Neural progenitor cell (in vitro differentiated cells): ENCODE measurements at regions not wholly inside any gene's neighbourhood (a gene's known extent, or its start where the extent isn't known, plus 50 kb on each side); places are given as distances from the start of the nearest gene placed in this dataset.

Experiments
- EZH2 ChIP-seq: fragments of 200-600 bp; sonication (generic); IDR thresholded peaks from 2 replicates; pipeline ENCODE4 v1.6.1; 2017; ENCODE audit warnings: antibody characterized with exemption, mild to moderate bottlenecking, moderate library complexity
- TF ChIP-seq, protein P1 (sequence below): fragments of 200-600 bp; sonication (generic); IDR thresholded peaks from 2 replicates; pipeline ENCODE4 v1.5.1; 2017; ENCODE audit warnings: antibody characterized with exemption, mild to moderate bottlenecking

GRCh38 chr9:7354704-7355103 is 444.9 kb downstream of the DMAC1 start:
- TF ChIP-seq, protein P1, sequence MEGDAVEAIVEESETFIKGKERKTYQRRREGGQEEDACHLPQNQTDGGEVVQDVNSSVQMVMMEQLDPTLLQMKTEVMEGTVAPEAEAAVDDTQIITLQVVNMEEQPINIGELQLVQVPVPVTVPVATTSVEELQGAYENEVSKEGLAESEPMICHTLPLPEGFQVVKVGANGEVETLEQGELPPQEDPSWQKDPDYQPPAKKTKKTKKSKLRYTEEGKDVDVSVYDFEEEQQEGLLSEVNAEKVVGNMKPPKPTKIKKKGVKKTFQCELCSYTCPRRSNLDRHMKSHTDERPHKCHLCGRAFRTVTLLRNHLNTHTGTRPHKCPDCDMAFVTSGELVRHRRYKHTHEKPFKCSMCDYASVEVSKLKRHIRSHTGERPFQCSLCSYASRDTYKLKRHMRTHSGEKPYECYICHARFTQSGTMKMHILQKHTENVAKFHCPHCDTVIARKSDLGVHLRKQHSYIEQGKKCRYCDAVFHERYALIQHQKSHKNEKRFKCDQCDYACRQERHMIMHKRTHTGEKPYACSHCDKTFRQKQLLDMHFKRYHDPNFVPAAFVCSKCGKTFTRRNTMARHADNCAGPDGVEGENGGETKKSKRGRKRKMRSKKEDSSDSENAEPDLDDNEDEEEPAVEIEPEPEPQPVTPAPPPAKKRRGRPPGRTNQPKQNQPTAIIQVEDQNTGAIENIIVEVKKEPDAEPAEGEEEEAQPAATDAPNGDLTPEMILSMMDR, result no peak
- TF ChIP-seq EZH2, result no peak
